RCC 7860 (cell line): ENCODE measurements at regions not wholly inside any gene's neighbourhood (a gene's known extent, or its start where the extent isn't known, plus 50 kb on each side); places are given as distances from the start of the nearest gene placed in this dataset.

ENCODE experiments used
- DNase-seq: peaks from one replicate; pipeline ENCODE4 v3.0.0-alpha.2; 2015; ENCODE audit warnings: low spot score
- FAIRE-seq: peaks from 2 replicates; lab custom pipeline; 2012; peaks lifted over from hg19 to GRCh38; lab: Jason Lieb, UNC

DNA sequence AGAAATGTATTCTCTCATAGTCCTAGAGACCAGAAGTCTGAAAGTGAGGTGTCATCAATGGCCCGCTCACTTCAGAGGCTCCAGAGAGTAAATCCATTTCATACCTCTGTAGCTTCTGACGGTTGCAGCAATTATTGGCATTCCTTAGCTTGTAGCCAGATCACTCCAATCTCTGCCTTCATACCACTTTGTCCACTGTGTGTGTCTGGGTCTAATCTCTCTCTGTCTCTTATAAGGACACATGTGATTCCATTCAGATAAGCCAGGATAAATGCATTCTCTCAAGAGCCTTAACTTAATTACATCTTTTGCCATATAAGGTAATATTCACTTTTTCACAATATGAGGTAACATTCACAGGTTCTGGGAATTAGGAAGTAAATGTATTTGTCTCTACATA, 365.7 kb downstream of the GXYLT1 start:
- DNase-seq (no peak), FAIRE-seq (no peak)

DNA sequence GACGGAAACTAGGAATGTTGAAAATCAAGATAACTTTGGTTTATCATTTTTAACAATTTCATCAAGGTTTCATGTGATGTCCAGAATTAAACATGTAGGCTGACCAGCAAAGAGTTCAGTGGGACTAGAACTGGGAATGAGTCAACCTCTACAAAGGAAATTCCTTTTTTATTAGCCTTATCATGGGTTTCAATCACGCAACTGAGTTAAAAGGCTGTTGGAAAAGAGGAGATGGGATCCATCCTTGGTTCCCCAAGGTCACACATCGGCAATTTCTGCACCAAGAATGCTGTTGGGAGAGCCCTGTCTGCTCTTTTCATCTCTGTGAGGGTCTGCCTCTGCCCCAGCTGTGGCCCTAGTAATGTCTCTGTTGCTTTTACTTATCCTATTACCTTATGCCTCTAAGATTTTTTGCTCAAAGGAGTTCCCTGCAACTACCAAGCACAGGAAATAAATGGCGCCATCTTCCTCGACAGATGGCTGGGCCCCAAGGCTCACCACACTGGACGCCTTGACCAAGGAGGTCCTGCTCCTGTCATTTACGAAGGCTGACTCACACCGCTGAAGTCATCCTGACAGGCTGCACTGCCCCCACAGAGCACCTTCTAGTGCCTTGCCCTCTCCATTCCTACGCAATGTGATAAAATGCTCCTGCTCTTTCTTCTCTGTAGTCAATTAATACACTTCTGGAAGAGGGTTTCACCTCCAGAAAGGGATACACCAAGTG, 367.4 kb downstream of the GXYLT1 start:
- DNase-seq = no peak
- no peak for FAIRE-seq

DNA sequence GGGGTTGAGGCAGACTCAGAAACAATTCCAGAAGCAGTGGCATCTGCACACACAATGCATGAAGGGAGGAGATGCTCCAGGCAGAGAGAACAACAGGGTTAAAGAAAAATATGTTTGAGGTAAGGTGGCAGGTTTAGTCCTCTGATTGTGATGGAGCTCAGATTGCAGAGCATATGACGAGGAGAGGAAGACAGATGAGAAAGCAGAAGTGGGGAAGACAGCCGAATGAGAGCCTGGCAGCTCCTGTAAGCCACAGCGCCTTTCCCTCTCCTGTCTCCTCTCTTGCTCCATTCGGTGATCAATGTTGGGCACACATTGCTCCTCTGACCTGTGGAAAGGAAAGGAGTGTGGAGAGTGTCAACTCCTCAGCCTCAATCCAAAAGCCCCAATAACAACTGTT, 372.2 kb downstream of the GXYLT1 start:
- no peak for FAIRE-seq
- DNase-seq = no peak

DNA sequence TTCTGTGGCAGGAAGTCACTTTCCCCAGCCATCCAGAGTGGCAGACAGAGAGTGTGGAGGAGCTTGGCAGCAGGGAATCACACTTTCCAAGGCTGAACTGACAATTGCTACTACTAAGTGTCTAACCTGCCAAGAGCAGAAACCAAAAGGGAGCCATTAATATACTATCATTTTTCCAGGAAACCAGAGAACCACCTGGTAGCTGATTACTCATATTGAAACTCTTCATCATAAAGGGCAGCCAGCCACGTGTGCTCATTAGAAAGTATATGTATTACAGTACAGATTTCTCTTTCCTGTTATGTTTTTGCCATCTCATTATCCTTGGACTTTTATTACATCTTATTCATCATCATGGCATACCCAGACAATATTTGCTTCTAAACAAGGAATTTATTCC, 374.9 kb downstream of the GXYLT1 start:
- FAIRE-seq = no peak
- DNase-seq = no peak

DNA sequence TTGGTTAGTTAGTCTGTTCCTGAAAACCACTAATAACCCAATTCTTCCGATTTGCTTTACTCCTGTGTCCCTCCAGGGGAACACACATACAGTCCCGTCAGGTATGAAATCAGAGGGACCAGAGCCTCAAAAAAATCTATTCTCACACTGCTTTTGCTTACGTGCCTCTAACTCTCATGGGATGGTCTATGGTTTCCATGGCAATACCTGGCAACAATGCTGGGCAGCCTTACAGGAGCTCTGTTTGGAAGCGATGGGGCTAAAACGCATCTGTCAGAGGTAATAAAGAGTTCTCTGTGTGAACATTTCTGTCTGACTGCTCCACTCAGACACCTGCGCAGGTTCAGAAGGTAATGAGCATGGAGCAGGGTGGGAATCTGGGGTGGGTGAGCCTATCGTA, 376.2 kb downstream of the GXYLT1 start:
- DNase-seq (no peak), FAIRE-seq (no peak)

DNA sequence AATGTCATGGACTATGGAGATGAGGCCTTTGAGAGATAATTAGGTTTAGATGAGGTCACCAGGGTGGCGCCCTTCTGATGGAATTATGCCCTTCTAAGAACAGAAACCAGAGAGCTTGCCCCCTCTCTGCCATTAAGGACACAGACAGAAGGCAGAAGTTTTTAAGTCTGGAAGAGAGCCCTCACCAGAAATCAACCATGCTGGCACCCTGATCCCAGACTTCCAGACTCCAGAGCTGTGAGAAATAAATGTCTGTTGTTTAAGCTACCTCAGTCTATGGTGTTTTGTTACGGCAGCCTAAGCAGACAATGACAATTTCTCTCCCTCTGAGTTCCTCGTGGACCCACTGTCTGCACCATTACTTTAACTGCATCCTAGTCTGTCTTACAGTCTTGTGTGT, 382.0 kb downstream of the GXYLT1 start:
- FAIRE-seq = no peak
- no peak for DNase-seq

DNA sequence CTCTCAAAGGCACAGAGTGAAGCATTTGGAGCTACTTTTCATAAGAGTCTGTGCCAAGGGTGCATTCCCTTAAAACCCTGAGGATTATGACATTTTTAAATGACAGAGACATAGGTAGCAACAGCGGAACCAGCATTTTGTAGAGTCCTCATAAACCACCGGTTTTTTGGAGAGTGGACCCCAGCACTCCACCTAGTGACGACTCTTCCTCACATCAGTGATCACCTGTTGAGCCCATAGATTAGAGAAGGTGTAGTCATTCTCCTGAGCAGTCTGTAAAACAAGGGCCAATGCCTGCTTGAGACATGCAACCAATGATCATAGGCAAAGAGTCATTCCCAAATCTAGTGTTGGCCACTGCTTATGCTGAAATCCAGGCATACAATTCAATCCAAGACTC, 399.1 kb downstream of the GXYLT1 start:
- no peak for DNase-seq
- no peak for FAIRE-seq

DNA sequence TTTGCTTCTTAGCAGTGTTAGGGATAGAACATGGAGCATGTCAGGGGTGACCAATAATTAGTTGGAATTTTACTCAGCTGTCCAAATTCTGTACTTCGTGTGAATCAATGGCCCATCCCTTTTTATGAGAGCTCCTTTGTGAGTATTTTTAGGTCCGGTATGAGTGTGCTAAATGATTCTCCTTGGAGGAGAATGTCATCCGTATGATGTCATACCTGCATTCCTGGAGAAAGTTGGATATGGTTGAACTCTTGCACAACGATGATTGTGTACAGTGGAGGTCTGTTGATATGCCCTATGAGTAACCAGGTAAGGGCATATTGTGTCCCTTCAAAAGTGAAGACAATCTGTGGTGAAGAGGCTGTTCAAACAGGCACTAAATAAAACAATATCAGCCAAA, 400.8 kb downstream of the GXYLT1 start:
- FAIRE-seq (no peak), DNase-seq (peak; percentile 54)

DNA sequence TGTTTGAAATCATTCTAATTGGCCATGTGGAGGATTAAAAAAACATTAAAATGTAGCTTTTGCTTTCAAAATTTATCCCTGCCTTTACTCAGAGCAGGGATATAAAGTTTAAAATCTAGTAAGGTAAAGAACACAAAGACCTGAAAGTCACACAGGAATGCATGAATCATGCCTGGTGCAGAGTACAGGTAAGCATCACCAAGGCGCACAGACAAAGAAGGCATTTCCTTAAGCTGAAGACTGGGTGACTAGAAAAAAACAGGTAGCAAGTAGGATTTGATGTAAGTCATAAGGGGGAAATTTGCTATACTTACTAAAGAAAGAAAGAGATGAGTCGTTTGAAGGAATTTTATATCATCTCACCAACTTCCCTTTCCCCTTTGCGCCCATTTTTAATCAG, 405.6 kb downstream of the GXYLT1 start:
- FAIRE-seq (no peak), DNase-seq (no peak)

DNA sequence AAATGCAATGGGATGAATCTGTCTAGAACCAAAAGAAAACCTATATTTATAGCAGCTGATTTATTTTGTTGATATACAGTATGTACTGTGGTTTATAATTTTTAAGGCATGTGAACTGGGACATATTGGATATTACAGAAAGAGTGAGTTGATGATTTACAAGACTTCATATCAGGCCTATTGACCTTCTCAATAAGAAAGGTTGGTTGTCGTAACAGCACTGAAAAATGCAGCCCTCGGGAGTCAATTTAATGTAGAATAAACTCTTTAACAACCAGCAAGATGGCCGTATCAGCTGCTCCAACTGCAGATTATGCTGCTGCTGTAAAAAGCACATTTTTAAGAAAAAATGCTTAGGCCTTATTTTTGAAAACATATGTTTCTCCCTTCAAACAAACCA, 407.3 kb downstream of the GXYLT1 start:
- DNase-seq (no peak), FAIRE-seq (no peak)

DNA sequence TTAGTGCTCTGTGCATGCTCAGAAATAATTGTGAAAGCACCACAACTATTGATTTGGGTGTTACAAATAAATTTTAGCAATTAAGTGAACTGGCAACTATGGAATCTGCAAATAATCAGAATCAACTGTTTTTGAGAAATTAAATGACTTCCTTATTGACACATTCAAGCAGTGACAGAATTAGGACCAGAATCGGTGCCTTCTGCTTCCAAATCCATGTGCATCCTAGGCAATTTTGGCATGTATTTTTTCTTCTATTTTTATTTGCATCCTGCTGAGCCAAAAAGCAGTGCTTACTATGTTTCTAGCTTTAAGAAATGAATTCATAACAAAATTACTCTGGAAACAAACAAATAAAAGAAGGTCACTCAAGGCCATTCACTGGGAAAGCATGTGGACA, 408.2 kb downstream of the GXYLT1 start:
- FAIRE-seq = no peak
- no peak for DNase-seq

DNA sequence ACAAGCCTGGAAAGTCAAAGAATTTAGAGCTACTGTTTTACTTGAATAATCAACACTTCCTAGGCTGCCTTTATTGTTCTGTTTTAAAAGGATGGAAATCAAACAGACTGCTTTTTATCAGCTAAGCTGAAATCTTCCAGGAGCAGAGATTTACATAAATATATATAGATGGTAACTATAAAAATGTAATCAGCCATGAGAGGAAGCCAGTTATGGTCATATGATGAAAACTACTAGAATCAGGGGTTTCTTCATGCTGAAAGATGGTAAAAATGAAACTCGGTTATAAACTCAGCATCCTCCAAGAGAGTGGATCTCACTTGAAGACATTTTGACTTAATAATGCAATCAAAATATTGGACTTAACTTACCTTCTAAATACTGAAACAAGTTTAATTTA, 413.0 kb downstream of the GXYLT1 start:
- FAIRE-seq (no peak), DNase-seq (no peak)

DNA sequence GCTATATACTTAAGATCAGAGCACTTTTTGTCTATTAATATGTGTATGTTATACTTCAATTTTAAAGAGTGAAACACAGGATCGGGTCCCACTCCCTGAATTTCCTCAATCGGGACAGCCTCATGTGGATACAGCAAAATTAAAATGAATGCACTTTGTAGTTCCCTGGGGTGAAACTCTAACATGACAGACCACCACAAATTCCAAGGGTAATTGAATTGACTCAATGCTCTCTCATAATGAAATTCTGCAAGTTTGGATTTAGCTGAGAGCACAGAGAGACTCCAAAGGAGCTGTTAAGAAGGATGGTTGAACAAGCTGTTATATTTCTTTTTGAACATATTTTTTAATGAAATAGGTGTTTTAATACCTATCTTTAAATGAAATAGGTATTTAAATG, 413.6 kb downstream of the GXYLT1 start:
- FAIRE-seq (no peak), DNase-seq (no peak)

DNA sequence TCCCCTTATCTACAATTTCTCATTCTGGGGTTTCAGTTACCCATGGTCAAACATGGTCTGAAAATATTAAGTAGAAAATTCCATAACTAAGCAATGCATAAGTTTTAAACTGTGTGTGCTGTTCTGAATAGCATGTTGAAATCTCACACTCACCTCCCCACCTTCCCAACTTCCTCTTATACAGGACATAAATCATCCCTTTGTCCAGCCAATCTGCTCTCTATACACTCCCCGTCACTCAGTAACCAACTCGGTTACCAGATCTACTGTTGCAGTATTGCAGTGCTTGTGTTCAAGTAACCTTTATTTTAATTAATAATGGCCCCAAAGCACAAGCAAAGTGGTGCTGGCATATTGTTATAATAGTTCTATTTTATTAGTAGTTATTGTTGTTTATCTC, 420.5 kb downstream of the GXYLT1 start:
- FAIRE-seq (no peak), DNase-seq (no peak)

DNA sequence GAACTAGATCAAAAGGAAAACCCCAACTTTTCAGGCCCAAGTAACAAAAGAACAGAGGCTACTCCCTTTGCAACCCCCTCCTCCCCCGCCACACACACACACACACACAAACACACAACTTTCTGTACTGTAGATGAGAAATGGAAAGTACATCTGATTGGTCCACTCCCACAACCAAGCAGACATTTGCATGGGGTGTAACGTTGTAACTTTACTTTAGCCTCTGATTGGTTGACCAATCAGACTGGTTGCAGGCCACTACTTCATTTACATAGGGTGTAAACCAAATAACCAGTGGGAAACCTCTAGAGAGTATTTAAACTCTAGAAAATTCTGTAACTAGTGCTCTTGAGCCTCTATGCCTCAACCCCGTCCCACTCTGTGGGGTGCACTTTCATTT, 425.5 kb downstream of the GXYLT1 start:
- DNase-seq (no peak), FAIRE-seq (no peak)

DNA sequence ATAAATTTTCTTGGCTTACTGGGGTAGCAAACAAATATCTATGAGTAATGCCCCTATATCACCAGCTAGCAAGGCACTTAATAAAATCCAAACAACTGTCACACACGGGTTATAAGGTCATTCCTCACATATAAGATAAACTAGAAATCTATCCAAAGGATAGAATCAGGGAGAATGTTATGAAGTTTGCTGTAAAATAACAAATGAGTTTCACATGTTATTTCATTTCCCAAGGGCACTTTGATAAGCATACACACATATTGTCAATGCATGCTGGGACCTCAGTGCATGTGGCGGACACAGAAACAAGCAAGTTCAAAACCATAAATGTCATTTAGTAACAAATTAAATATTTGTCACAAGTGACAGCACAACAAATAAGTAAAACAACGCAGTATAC, 429.4 kb downstream of the GXYLT1 start:
- DNase-seq (no peak), FAIRE-seq (no peak)

DNA sequence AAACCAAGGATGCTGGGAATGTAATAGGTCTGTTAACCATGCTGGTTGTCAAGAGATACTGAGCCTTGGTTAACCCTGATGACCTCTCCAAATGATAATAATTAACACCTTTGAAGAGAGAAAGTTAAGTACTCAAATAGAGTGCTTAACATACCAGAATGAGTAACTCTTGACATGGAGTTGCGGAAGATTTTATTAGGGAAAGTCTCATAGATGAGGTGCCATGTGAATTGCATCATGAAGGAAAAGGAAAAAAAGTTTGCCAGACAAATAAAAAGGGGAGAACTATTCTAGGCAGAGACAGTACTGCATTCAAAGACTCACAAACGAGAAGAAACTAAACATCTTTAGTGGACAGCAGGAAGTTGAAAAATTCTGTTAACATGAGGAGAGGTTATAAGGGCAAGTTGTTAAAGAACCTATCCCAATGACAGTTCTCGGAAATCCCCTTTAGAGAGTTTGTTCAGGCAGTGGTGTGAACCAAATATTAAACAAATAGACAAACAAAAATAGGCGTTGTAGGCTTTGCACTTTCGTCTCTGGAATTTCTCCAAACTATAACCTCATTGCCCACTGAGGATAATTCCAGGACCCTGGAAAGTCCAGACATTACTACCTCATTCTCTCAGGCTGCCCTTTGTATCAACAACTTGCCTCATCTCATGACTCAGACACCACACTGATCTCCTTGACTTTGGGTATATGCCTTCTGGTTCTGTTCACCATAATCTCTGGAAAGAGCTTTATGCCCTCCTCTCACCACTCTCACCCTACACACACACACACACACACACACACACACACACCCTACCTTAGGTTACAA, 435.0 kb downstream of the GXYLT1 start:
- DNase-seq = peak; percentile 84
- no peak for FAIRE-seq

DNA sequence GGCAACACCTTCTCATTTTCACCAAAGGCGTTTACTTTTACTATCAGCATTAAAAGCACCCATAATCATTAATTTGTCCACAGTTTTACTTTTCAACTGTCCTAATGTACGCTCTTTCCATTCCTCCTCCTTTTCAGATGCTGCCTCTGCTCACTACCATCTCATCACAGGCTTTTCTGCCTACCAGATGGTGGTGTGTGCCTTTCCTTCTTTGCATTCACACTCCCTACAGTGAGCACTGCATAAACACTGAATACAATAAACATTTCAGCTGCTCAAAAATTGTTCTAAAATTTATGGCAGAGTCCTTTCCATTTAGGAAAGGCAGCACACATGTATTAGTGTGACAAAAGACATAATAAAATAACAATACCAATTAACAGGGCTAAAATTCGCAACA, 435.7 kb downstream of the GXYLT1 start:
- no peak for FAIRE-seq

DNA sequence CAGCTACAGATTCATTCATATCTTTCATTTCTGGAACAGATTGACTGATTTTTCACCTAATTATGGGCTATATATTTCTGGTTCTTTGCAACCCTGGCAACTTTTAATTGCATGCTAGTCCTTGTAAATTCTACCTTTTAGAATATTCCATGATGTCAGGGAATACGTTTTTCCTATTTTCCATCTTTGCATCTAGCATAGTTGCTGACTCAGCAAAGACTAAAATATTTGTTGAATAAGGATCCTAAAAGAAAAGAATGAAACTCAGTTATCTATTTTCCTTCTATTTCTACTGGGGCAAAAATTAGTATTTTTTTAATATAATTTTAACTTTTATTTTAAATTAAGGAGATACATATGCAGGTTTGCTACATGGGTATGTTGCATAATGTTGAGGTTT, 438.3 kb downstream of the GXYLT1 start:
- no peak for FAIRE-seq
- no peak for DNase-seq

More for the DNA sequence above, 435.7 kb downstream of the GXYLT1 start:
- DNase-seq = no peak

DNA sequence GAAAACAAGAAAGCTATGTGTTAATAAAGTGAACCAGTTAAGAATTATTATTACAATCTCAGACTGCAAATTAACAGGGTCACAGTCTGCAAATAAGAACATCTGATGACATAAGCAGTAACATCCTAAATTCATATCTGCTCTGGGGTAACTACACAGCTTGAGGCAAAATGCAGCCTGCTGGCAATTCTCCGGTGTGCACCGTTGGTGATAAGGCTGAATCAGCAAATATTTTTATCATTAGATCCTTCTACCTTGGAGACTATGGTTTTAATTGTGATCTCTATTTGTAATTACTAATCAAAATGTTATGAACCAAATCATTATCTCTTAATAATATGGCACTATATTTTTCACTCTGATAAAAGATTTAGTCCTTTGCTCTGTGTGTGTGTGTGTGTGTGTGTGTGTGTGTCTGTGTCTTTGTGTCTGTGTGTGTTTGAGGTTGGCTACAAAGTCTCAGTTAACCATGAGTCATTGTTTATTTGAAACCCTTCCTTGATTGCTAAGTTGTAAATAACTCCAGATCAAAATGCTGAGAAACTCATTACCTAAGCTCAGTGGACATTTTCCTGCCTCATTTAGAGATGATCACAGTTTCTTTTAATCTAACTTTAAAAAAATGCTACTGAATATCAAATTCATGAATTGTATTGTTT, 442.6 kb downstream of the GXYLT1 start:
- no peak for FAIRE-seq
- no peak for DNase-seq

DNA sequence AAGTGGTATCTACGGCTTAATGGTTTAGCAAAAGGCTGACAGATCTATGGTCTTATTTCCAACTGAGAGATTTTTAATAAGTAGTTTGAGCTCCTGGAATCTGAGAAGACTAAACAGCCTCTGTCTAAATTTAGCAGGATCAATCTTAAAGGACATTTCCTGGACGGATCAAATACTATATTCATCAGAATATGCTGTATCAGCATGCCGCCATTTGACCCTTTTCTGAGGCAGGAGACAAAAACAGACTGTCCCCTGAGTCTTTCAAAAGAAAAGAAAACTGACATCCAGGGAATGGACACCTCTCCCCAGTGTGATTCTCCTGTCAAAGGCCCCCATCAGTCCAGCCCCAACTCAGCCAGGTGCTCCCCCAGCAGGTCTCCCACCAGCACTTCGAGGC, 443.7 kb downstream of the GXYLT1 start:
- no peak for DNase-seq
- no peak for FAIRE-seq

DNA sequence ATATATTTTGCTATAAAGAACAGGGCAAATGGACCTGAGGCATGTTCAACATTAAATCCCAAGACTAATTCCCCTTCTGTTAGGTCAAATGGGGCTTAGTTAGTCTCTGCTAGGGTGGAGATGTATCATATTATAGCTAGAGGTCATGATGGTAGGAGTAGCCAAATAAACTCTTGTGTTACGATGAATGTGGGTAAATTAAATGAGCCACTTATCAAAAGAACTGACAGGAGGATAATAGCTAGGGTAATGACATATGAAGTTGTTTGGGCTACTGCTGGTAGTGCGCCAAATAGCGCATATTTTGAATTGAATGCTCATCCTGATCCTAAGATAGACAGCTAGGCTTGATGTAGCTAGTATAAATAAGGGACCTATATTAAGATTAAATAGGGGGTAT, 445.0 kb downstream of the GXYLT1 start:
- no peak for DNase-seq
- no peak for FAIRE-seq
